Loucy (cell line): ENCODE measurements at regions not wholly inside any gene's neighbourhood (a gene's known extent, or its start where the extent isn't known, plus 50 kb on each side); places are given as distances from the start of the nearest gene placed in this dataset.

Experiments used
- CTCF ChIP-seq: fragments of 200-600 bp; sonication (generic); conservative IDR thresholded peaks from 2 replicates; pipeline ENCODE4 v1.5.1; 2014; ENCODE audit warnings: mild to moderate bottlenecking, antibody characterized with exemption, low read length
- EZH2phosphoT487 ChIP-seq: fragments of 200-600 bp; IDR thresholded peaks from 2 replicates; pipeline ENCODE4 v1.6.1; 2018; ENCODE audit warnings: antibody characterized with exemption, mild to moderate bottlenecking, moderate library complexity, borderline replicate concordance

- peak; percentile 85 for TF ChIP-seq CTCF
- no peak for TF ChIP-seq EZH2phosphoT487
These were observed 87.5 kb upstream of the SGIP1 start for GRCh38 chr1:66446261-66447001.
